A549 (cell line): ENCODE measurements at regions not wholly inside any gene's neighbourhood (a gene's known extent, or its start where the extent isn't known, plus 50 kb on each side); places are given as distances from the start of the nearest gene placed in this dataset.

ENCODE experiments used
- ATAC-seq, 2 experiments: fragments of 200-7000 bp in 1 of 2; fragments of >200 bp in 1 of 2; cut with Nextera tagmentation in 1 of 2; cut with Tn5 transposase in 1 of 2; 3 replicates each; pipeline versions ENCODE4 v1.8.0 to v1.9.1; 2018 to 2020; ENCODE audit warnings: mild to moderate bottlenecking in 1 of 2, moderate library complexity in 1 of 2
- CTCF ChIA-PET: fragments of 300-600 bp; sonication (Branson Sonifier 250); formaldehyde crosslinking; extraction: SDS; loops from one replicate; lab custom pipeline; 2021; ENCODE audit warnings: antibody characterized with exemption, inconsistent platforms; lab: Yijun Ruan, JAX
- POLR2A ChIA-PET: fragments of 350-600 bp; formaldehyde crosslinking; extraction: SDS; loops from one replicate; lab custom pipeline; 2021; ENCODE audit warnings: antibody characterized with exemption, inconsistent platforms; lab: Yijun Ruan, JAX
- DNase-seq, 2 experiments: peaks; one replicate each; pipeline versions ENCODE4 v3.0.0 to v3.0.0-alpha.2; 2011 to 2016; ENCODE audit warnings: low read depth in 1 of 2, low spot score in 1 of 2
- FAIRE-seq: peaks from 2 replicates; lab custom pipeline; 2011; peaks lifted over from hg19 to GRCh38; lab: Jason Lieb, UNC
- H3K27ac ChIP-seq, 2 experiments: fragments of >200 bp; sonication (Bioruptor Twin); formaldehyde crosslinking; 3 replicates each; pipeline ENCODE4 v1.5.1; 2016 to 2017
- H3K4me1 ChIP-seq: fragments of >200 bp; sonication (Bioruptor Twin); formaldehyde crosslinking; 3 replicates; pipeline ENCODE4 v1.6.1; 2016
- H3K4me2 ChIP-seq: fragments of >200 bp; sonication (Bioruptor Twin); formaldehyde crosslinking; 3 replicates; pipeline ENCODE4 v1.6.1; 2016
- H3K4me3 ChIP-seq: fragments of >200 bp; sonication (Bioruptor Twin); formaldehyde crosslinking; 3 replicates; pipeline ENCODE4 v1.5.1; 2016
- H3K9me3 ChIP-seq: fragments of >200 bp; sonication (Bioruptor Twin); formaldehyde crosslinking; 3 replicates; pipeline ENCODE4 v1.6.1; 2016
- CEBPB ChIP-seq, 2 experiments: fragments of >200 bp in 1 of 2; sonication (Bioruptor Twin) in 1 of 2; formaldehyde crosslinking in 1 of 2; IDR thresholded peaks; 2 replicates each; pipeline ENCODE4 v1.6.1; 2012 to 2016
- CHD2 ChIP-seq: fragments of 150-350 bp; IDR thresholded peaks from 2 replicates; pipeline ENCODE4 v1.6.1; 2014; ENCODE audit warnings: low read length; ENCODE audit not compliant: partially characterized antibody
- EHF ChIP-seq: fragments of 250-450 bp; sonication (Bioruptor Pico); IDR thresholded peaks from 2 replicates; pipeline ENCODE4 v1.5.0; 2020; ENCODE audit warnings: mild to moderate bottlenecking
- EP300 ChIP-seq, 2 experiments: fragments of >200 bp; sonication (Bioruptor Twin); formaldehyde crosslinking; IDR thresholded peaks; 2 replicates in 1 of 2; 3 replicates in 1 of 2; pipeline ENCODE4 v1.6.1; 2016 to 2017
- FOSL2 ChIP-seq, 2 experiments: fragments of 450-650 bp in 1 of 2; fragments of >200 bp in 1 of 2; sonication (Bioruptor Twin) in 1 of 2; formaldehyde crosslinking; IDR thresholded peaks; 2 replicates each; pipeline versions ENCODE4 v1.5.0 to v1.6.1; 2016 to 2020; ENCODE audit warnings: mild to moderate bottlenecking in 1 of 2, moderate library complexity in 1 of 2
- HEYL ChIP-seq: fragments of 250-450 bp; sonication (Bioruptor Pico); IDR thresholded peaks from 2 replicates; pipeline ENCODE4 v1.8.0; 2021; ENCODE audit warnings: mild to moderate bottlenecking, moderate library complexity
- HOXB5 ChIP-seq: fragments of 250-450 bp; sonication (Bioruptor Pico); IDR thresholded peaks from 2 replicates; pipeline ENCODE4 v1.5.0; 2020; ENCODE audit warnings: mild to moderate bottlenecking, moderate library complexity
- JUN ChIP-seq, 2 experiments: fragments of >200 bp; sonication (Bioruptor Twin); formaldehyde crosslinking; IDR thresholded peaks; 2 replicates in 1 of 2; 3 replicates in 1 of 2; pipeline ENCODE4 v1.6.1; 2016 to 2017
- JUNB ChIP-seq: fragments of >200 bp; sonication (Bioruptor Twin); formaldehyde crosslinking; IDR thresholded peaks from 2 replicates; pipeline ENCODE4 v1.6.1; 2016
- MAFK ChIP-seq: fragments of 450-650 bp; IDR thresholded peaks from 2 replicates; pipeline ENCODE4 v1.6.1; 2014; ENCODE audit not compliant: partially characterized antibody
- MAZ ChIP-seq: fragments of 150-350 bp; IDR thresholded peaks from 2 replicates; pipeline ENCODE4 v1.6.1; 2014; ENCODE audit warnings: antibody characterized with exemption, low read depth, low read length, borderline replicate concordance
- MYC ChIP-seq: IDR thresholded peaks from 2 replicates; pipeline ENCODE4 v1.6.1; 2012; ENCODE audit warnings: mild to moderate bottlenecking, inconsistent platforms, low read length, improper control_type of control experiment, borderline replicate concordance
- NFE2L2 ChIP-seq: fragments of 150-350 bp; conservative IDR thresholded peaks from 2 replicates; pipeline ENCODE4 v1.6.1; 2014; ENCODE audit warnings: low read length
- POLR2A ChIP-seq: IDR thresholded peaks from 2 replicates; pipeline ENCODE4 v1.6.1; 2012; ENCODE audit warnings: mild to moderate bottlenecking, low read length
- RCOR1 ChIP-seq: fragments of 150-350 bp; IDR thresholded peaks from 2 replicates; pipeline ENCODE4 v1.6.1; 2014; ENCODE audit warnings: antibody characterized with exemption, low read length, low read depth
- WGBS: methylation state at CpG from one replicate; pipeline ENCODE4 v1.1.6; 2017; ENCODE audit errors: missing lambda C conversion rate; 5-methylcytosine and 5-hydroxymethylcytosine counted together
- TF ChIP-seq, protein P1 (sequence below): fragments of >200 bp; sonication (Bioruptor Twin); formaldehyde crosslinking; IDR thresholded peaks from 3 replicates; pipeline ENCODE4 v1.6.1; 2016
- TF ChIP-seq, protein P2 (sequence below): fragments of >200 bp; sonication (Bioruptor Twin); formaldehyde crosslinking; IDR thresholded peaks from 2 replicates; pipeline ENCODE4 v1.6.1; 2016
- TF ChIP-seq, protein P3 (sequence below): fragments of >200 bp; sonication (Bioruptor Twin); formaldehyde crosslinking; IDR thresholded peaks from 3 replicates; pipeline ENCODE4 v1.5.1; 2016
- TF ChIP-seq, protein P4 (sequence below): fragments of 450-650 bp; IDR thresholded peaks from 2 replicates; pipeline ENCODE4 v1.6.1; 2014; ENCODE audit warnings: antibody characterized with exemption
- TF ChIP-seq, protein P5 (sequence below): fragments of 250-450 bp; sonication (Bioruptor Pico); IDR thresholded peaks from 2 replicates; pipeline ENCODE4 v1.5.0; 2021; ENCODE audit warnings: mild to moderate bottlenecking, moderate library complexity, borderline replicate concordance
- TF ChIP-seq, protein P6 (sequence below): IDR thresholded peaks from 2 replicates; pipeline ENCODE4 v1.6.1; 2012
- TF ChIP-seq, protein P7 (sequence below): fragments of 250-450 bp; sonication (Bioruptor Pico); IDR thresholded peaks from 2 replicates; pipeline ENCODE4 v1.5.0; 2020; ENCODE audit warnings: low read depth, mild to moderate bottlenecking, moderate library complexity

DNA sequence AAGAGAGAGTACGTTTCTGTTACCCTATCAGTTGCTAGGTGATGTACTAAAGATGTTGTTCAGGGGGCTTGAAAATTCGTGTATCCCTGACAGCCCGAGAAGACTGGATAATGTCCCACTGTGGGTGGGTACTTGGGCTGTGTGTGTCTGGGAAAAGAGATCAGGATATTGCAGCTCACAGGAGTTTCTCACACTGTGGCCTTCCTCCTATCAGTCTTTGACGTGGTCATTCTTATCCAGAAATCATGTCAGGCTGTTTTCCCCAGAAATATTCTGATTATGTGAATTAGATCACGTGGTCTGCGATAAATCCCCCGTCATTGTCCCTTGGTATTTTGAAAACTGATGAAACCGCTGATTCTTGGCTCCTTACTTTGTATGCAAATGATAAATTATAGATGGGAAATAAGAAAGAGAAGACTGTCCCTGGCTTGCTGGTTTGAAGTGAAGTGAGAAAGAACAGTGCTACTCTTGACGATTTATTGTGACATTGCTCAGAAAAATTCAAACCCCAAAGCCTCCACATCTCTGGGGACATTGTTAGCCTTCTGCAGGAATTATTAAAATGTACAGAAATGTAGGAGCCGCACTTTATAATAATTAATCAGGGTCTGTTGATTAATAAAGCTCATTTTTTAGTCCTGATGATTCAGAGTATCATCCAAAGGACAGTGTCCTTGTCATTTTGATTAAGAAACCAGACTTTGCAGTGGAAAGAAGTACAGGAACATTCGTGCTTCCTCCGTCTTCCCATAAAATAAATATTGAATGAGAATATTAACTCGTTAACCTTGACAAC lies 167.5 kb upstream of the TSHZ2 start (continued):
- TF ChIP-seq, protein P1, sequence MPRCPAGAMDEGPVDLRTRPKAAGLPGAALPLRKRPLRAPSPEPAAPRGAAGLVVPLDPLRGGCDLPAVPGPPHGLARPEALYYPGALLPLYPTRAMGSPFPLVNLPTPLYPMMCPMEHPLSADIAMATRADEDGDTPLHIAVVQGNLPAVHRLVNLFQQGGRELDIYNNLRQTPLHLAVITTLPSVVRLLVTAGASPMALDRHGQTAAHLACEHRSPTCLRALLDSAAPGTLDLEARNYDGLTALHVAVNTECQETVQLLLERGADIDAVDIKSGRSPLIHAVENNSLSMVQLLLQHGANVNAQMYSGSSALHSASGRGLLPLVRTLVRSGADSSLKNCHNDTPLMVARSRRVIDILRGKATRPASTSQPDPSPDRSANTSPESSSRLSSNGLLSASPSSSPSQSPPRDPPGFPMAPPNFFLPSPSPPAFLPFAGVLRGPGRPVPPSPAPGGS, result no peak
- TF ChIP-seq MAFK, result no peak
- no peak for TF ChIP-seq FOSL2 (IDR thresholded peaks at IDR 0.05)
- TF ChIP-seq FOSL2 (CRISPR knock-in tag; IDR thresholded peaks at IDR 0.05), result no peak
- TF ChIP-seq, protein P2, sequence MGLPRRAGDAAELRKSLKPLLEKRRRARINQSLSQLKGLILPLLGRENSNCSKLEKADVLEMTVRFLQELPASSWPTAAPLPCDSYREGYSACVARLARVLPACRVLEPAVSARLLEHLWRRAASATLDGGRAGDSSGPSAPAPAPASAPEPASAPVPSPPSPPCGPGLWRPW, result no peak
- no peak for TF ChIP-seq NFE2L2
- TF ChIP-seq, all 56 proteins: peak for 0

DNA sequence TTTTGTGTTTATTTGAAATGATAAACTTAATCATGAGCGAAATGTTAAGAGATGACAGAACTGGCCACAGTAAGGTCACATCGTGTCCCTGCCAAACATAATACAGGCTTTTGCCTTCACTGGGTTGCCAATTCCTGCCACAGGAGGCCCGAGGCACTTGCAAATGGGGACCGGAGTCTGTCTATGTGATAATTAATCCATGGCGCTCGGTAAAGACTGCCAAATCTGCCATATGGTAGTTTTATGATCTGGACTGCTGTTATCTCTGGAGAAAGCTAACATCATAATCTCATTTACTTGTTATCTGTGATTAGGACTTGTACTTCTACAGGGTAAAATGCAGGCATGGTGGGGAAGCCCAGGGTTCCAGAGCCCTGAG lies 170.5 kb upstream of the TSHZ2 start:
- DNase-seq, result no peak

DNA sequence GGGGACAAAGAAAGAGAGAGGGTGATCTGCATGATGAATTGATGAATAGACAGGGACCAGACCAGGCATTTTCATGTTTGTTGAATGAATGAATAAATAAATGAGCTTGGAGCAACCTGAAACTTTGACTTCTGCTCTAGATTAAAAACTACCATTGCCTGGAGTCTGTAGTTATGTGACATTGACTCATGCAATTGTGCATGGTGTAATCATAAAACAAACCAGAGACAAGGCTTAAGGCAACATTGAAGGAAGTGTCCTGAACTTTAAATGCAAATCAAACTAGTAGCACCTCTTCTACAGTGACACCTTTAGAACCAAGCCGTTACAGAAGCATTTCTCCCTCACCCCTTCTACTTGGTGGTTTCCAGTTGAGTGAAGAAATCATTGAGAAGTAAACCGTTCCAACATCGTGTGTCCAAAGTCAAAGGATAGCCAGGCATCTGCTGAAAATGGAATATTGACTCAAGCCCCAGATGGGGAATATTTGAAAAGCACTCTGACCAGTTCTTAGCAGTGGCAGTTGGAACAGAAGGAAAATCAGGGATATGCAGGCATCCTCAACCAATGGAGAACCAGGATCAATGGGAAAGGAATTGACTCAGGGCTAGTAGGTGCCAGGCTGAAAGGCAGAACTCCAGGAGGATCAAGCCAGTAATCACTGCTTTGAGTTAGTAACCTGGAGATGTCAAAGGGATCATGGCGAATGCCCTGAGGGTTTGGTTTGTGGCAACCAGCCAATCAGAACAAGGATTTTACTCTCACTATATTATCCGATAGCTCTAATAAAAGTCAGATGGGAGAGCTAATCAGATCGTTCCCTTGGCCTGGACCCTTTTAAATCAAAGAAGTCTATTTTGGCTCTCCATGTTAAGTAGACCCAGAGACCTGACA lies 171.2 kb upstream of the TSHZ2 start:
- 5% methylated on average over 6 of the region's 6 CpGs for WGBS
- CTCF ChIA-PET, result no interaction called here
- TF ChIP-seq FOSL2 (IDR thresholded peaks at IDR 0.05), result no peak
- no peak for TF ChIP-seq FOSL2 (CRISPR knock-in tag; IDR thresholded peaks at IDR 0.05)
- TF ChIP-seq, protein P3, sequence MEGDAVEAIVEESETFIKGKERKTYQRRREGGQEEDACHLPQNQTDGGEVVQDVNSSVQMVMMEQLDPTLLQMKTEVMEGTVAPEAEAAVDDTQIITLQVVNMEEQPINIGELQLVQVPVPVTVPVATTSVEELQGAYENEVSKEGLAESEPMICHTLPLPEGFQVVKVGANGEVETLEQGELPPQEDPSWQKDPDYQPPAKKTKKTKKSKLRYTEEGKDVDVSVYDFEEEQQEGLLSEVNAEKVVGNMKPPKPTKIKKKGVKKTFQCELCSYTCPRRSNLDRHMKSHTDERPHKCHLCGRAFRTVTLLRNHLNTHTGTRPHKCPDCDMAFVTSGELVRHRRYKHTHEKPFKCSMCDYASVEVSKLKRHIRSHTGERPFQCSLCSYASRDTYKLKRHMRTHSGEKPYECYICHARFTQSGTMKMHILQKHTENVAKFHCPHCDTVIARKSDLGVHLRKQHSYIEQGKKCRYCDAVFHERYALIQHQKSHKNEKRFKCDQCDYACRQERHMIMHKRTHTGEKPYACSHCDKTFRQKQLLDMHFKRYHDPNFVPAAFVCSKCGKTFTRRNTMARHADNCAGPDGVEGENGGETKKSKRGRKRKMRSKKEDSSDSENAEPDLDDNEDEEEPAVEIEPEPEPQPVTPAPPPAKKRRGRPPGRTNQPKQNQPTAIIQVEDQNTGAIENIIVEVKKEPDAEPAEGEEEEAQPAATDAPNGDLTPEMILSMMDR, result no peak
- TF ChIP-seq MYC, result no peak
- no peak for TF ChIP-seq MAFK
- TF ChIP-seq POLR2A, result no peak
- TF ChIP-seq, protein P4, sequence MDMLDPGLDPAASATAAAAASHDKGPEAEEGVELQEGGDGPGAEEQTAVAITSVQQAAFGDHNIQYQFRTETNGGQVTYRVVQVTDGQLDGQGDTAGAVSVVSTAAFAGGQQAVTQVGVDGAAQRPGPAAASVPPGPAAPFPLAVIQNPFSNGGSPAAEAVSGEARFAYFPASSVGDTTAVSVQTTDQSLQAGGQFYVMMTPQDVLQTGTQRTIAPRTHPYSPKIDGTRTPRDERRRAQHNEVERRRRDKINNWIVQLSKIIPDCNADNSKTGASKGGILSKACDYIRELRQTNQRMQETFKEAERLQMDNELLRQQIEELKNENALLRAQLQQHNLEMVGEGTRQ, result no peak
- no peak for TF ChIP-seq JUN (IDR thresholded peaks at IDR 0.05)
- TF ChIP-seq, protein P5, sequence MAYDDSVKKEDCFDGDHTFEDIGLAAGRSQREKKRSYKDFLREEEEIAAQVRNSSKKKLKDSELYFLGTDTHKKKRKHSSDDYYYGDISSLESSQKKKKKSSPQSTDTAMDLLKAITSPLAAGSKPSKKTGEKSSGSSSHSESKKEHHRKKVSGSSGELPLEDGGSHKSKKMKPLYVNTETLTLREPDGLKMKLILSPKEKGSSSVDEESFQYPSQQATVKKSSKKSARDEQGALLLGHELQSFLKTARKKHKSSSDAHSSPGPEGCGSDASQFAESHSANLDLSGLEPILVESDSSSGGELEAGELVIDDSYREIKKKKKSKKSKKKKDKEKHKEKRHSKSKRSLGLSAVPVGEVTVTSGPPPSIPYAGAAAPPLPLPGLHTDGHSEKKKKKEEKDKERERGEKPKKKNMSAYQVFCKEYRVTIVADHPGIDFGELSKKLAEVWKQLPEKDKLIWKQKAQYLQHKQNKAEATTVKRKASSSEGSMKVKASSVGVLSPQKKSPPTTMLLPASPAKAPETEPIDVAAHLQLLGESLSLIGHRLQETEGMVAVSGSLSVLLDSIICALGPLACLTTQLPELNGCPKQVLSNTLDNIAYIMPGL (CRISPR knock-in tag), result no peak
- no peak for TF ChIP-seq EP300 (IDR thresholded peaks at IDR 0.05)
- TF ChIP-seq CEBPB (IDR thresholded peaks at IDR 0.05), result no peak
- no peak for TF ChIP-seq HEYL (CRISPR knock-in tag)
- TF ChIP-seq EHF (CRISPR knock-in tag), result no peak
- TF ChIP-seq, protein P6, sequence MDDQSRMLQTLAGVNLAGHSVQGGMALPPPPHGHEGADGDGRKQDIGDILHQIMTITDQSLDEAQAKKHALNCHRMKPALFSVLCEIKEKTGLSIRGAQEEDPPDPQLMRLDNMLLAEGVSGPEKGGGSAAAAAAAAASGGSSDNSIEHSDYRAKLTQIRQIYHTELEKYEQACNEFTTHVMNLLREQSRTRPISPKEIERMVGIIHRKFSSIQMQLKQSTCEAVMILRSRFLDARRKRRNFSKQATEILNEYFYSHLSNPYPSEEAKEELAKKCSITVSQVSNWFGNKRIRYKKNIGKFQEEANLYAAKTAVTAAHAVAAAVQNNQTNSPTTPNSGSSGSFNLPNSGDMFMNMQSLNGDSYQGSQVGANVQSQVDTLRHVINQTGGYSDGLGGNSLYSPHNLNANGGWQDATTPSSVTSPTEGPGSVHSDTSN, result no peak

More for the DNA sequence above, 170.5 kb upstream of the TSHZ2 start:
- TF ChIP-seq, protein P1, result no peak
- TF ChIP-seq RCOR1 (no peak), HOXB5 (CRISPR knock-in tag) (no peak), EP300 (IDR thresholded peaks at IDR 0.05) (no peak), JUNB (no peak), CHD2 (no peak), MAZ (no peak)
- TF ChIP-seq, protein P2, result no peak
- TF ChIP-seq, protein P7, sequence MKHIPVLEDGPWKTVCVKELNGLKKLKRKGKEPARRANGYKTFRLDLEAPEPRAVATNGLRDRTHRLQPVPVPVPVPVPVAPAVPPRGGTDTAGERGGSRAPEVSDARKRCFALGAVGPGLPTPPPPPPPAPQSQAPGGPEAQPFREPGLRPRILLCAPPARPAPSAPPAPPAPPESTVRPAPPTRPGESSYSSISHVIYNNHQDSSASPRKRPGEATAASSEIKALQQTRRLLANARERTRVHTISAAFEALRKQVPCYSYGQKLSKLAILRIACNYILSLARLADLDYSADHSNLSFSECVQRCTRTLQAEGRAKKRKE, result no peak
- TF ChIP-seq, all 56 proteins: peak for 0
- Histone ChIP-seq H3K4me2 (no peak overlapping the region), H3K27ac (no peak overlapping the region), H3K4me1 (no peaks in the 10 kb centered on the region), H3K9me3 (no peaks in the 10 kb centered on the region), H3K4me3 (no peak overlapping the region)
- ATAC-seq, result no peak
- FAIRE-seq, result no peak
- WGBS, result 44% methylated on average over 6 of the region's 6 CpGs
- ChIA-PET POLR2A (no interaction called here), CTCF (no interaction called here)

More for the DNA sequence above, 171.2 kb upstream of the TSHZ2 start:
- no peaks in the 10 kb centered on the region for H3K9me3 ChIP-seq
- DNase-seq (no peak), ATAC-seq (no peak), FAIRE-seq (no peak)
- H3K4me1 ChIP-seq, result no peaks in the 10 kb centered on the region
- no peak overlapping the region for H3K27ac ChIP-seq
- POLR2A ChIA-PET, result no interaction called here
- no peak overlapping the region for H3K4me3 ChIP-seq
- H3K4me2 ChIP-seq, result no peak overlapping the region
